ENCODE measurements at regions not wholly inside any gene's neighbourhood (a gene's known extent, or its start where the extent isn't known, plus 50 kb on each side); places are given as distances from the start of the nearest gene placed in this dataset.

GRCh38 chr1:163912170-163912884, 590.6 kb downstream of the NUF2 start:
- no peaks in the 10 kb centered on the region for H3K4me1 ChIP-seq
- H3K9me3 ChIP-seq: no peaks in the 10 kb centered on the region
- H3K36me3 ChIP-seq: no peaks in the 10 kb centered on the region
- ATAC-seq (ENCODE audit: low FRiP score in 2 of 2) (no peak), DNase-seq (no peak)
- TF ChIP-seq CTCF (IDR thresholded peaks at IDR 0.05): no peak
- TF ChIP-seq POLR2AphosphoS5 (IDR thresholded peaks at IDR 0.05): no peak
- no peak for TF ChIP-seq EP300 (IDR thresholded peaks at IDR 0.05)
- TF ChIP-seq POLR2A (IDR thresholded peaks at IDR 0.05): no peak
- H3K27ac ChIP-seq: no peak overlapping the region
- WGBS, 2 donors: 73 to 77% methylated on average over 4 of the region's 4 CpGs
- no peaks in the 10 kb centered on the region for H3K27me3 ChIP-seq
- H3K4me3 ChIP-seq: no peak overlapping the region

- no peaks in the 10 kb centered on the region for H3K9me3 ChIP-seq
- no peak overlapping the region for H3K27ac ChIP-seq
- ATAC-seq (ENCODE audit: low FRiP score in 2 of 2) (no peak), DNase-seq (no peak)
- H3K4me3 ChIP-seq: no peak overlapping the region
- H3K27me3 ChIP-seq: no peaks in the 10 kb centered on the region
- H3K4me1 ChIP-seq: no peaks in the 10 kb centered on the region
- TF ChIP-seq CTCF (IDR thresholded peaks at IDR 0.05) (no peak), POLR2A (IDR thresholded peaks at IDR 0.05) (no peak), POLR2AphosphoS5 (IDR thresholded peaks at IDR 0.05) (no peak), EP300 (IDR thresholded peaks at IDR 0.05) (no peak)
- no peaks in the 10 kb centered on the region for H3K36me3 ChIP-seq
These were observed 593.1 kb downstream of the NUF2 start for GRCh38 chr1:163914785-163915413.

- peaks cover 0 to 6% (median 0%) of the 10 kb centered on the region in 4 donors for H3K4me1 ChIP-seq
- DNase-seq: no peak
- ATAC-seq (ENCODE audit: low FRiP score in 2 of 2): no peak
- H3K4me3 ChIP-seq: no peak overlapping the region
- TF ChIP-seq POLR2AphosphoS5 (IDR thresholded peaks at IDR 0.05): no peak
- TF ChIP-seq POLR2A (IDR thresholded peaks at IDR 0.05): no peak
- TF ChIP-seq EP300 (IDR thresholded peaks at IDR 0.05): no peak
- no peak for TF ChIP-seq CTCF (IDR thresholded peaks at IDR 0.05)
- H3K36me3 ChIP-seq: no peaks in the 10 kb centered on the region
- no peaks in the 10 kb centered on the region for H3K9me3 ChIP-seq
- no peaks in the 10 kb centered on the region for H3K27me3 ChIP-seq
- H3K27ac ChIP-seq: no peak overlapping the region
These were observed 601.0 kb downstream of the NUF2 start for GRCh38 chr1:163922743-163923201.

GRCh38 chr1:163924041-163924440, 602.3 kb downstream of the NUF2 start:
- Histone ChIP-seq H3K4me1 (peaks cover 0 to 8% (median 3%) of the 10 kb centered on the region in 4 donors), H3K27ac (no peak overlapping the region), H3K9me3 (no peaks in the 10 kb centered on the region), H3K27me3 (no peaks in the 10 kb centered on the region), H3K36me3 (no peaks in the 10 kb centered on the region), H3K4me3 (no peak overlapping the region)
- 75 to 84% methylated on average over 3 of the region's 3 CpGs for WGBS, 2 donors
- TF ChIP-seq POLR2AphosphoS5 (IDR thresholded peaks at IDR 0.05) (no peak), POLR2A (IDR thresholded peaks at IDR 0.05) (no peak), EP300 (IDR thresholded peaks at IDR 0.05) (no peak), CTCF (IDR thresholded peaks at IDR 0.05) (no peak)
- no peak for DNase-seq
- no peak for ATAC-seq (ENCODE audit: low FRiP score in 2 of 2)

GRCh38 chr1:163927493-163927892, 605.7 kb downstream of the NUF2 start:
- ATAC-seq (ENCODE audit: low FRiP score in 2 of 2): no peak
- TF ChIP-seq POLR2A (IDR thresholded peaks at IDR 0.05): no peak
- no peak for TF ChIP-seq POLR2AphosphoS5 (IDR thresholded peaks at IDR 0.05)
- TF ChIP-seq CTCF (IDR thresholded peaks at IDR 0.05): no peak
- TF ChIP-seq EP300 (IDR thresholded peaks at IDR 0.05): no peak
- H3K9me3 ChIP-seq: no peaks in the 10 kb centered on the region
- peaks cover 0 to 8% (median 3%) of the 10 kb centered on the region in 4 donors for H3K4me1 ChIP-seq
- H3K4me3 ChIP-seq: no peak overlapping the region
- no peak for DNase-seq
- H3K27ac ChIP-seq: no peak overlapping the region
- H3K36me3 ChIP-seq: no peaks in the 10 kb centered on the region
- no peaks in the 10 kb centered on the region for H3K27me3 ChIP-seq
- WGBS, 2 donors: 88 to 95% methylated on average over 1 of the region's 1 CpG

Measured in upper lobe of left lung (tissue), 6 donors.